H9 (cell line): ENCODE measurements at regions not wholly inside any gene's neighbourhood (a gene's known extent, or its start where the extent isn't known, plus 50 kb on each side); places are given as distances from the start of the nearest gene placed in this dataset.

ENCODE experiments used
- DNase-seq: peaks from one replicate; pipeline ENCODE4 v3.0.0-alpha.2; 2017
- H2AFZ ChIP-seq: one replicate; pipeline ENCODE4 v1.6.1; 2013; ENCODE audit warnings: mild to moderate bottlenecking, low read length, control low read depth, moderate library complexity
- H2AK5ac ChIP-seq: 2 replicates; pipeline ENCODE4 v1.6.1; 2013; ENCODE audit warnings: low read length, control low read depth, mixed read lengths; ENCODE audit not compliant: insufficient read length
- H2BK120ac ChIP-seq: one replicate; pipeline ENCODE4 v1.6.1; 2013; ENCODE audit warnings: low read depth, mild to moderate bottlenecking, low read length, control low read depth, inconsistent platforms; ENCODE audit not compliant: poor library complexity, severe bottlenecking
- H2BK12ac ChIP-seq: 2 replicates; pipeline ENCODE4 v1.6.1; 2013; ENCODE audit warnings: low read length, control low read depth, mixed read lengths, low read depth; ENCODE audit not compliant: insufficient read length
- H2BK15ac ChIP-seq: 2 replicates; pipeline ENCODE4 v1.6.1; 2013; ENCODE audit warnings: low read depth, low read length, control low read depth
- H2BK20ac ChIP-seq: one replicate; pipeline ENCODE4 v1.6.1; 2013; ENCODE audit warnings: low read depth, mild to moderate bottlenecking, low read length, control low read depth, inconsistent platforms; ENCODE audit not compliant: poor library complexity, severe bottlenecking
- H2BK5ac ChIP-seq: 2 replicates; pipeline ENCODE4 v1.6.1; 2013; ENCODE audit warnings: low read length, control low read depth, mixed read lengths; ENCODE audit not compliant: insufficient read length
- H3K14ac ChIP-seq: 2 replicates; pipeline ENCODE4 v1.6.1; 2013; ENCODE audit warnings: low read length, control low read depth; ENCODE audit not compliant: insufficient read depth
- H3K18ac ChIP-seq: 2 replicates; pipeline ENCODE4 v1.6.1; 2013; ENCODE audit warnings: low read depth, mild to moderate bottlenecking, mixed read lengths, low read length, control low read depth; ENCODE audit not compliant: insufficient read length
- H3K23ac ChIP-seq: 2 replicates; pipeline ENCODE4 v1.6.1; 2013; ENCODE audit warnings: low read length, control low read depth, mixed read lengths, low read depth; ENCODE audit not compliant: insufficient read length
- H3K23me2 ChIP-seq: 2 replicates; pipeline ENCODE4 v1.6.1; 2013; ENCODE audit warnings: low read depth, mild to moderate bottlenecking, mixed read lengths, low read length, control low read depth; ENCODE audit not compliant: insufficient read length, poor library complexity, severe bottlenecking
- H3K27ac ChIP-seq: 2 replicates; pipeline ENCODE4 v1.5.1; 2013; ENCODE audit warnings: low read length, control low read depth, mixed read lengths, low read depth; ENCODE audit not compliant: insufficient read length
- H3K27me3 ChIP-seq: 2 replicates; pipeline ENCODE4 v1.6.1; 2013; ENCODE audit warnings: low read length, control low read depth, inconsistent platforms; ENCODE audit not compliant: insufficient read depth
- H3K4ac ChIP-seq: 2 replicates; pipeline ENCODE4 v1.6.1; 2013; ENCODE audit warnings: low read depth, mild to moderate bottlenecking, control low read depth, inconsistent platforms, low read length, moderate library complexity
- H3K4me1 ChIP-seq: 2 replicates; pipeline ENCODE4 v1.6.1; 2013; ENCODE audit warnings: low read length, control low read depth, inconsistent platforms; ENCODE audit not compliant: insufficient read depth
- H3K4me2 ChIP-seq: 2 replicates; pipeline ENCODE4 v1.6.1; 2013; ENCODE audit warnings: low read length, control low read depth, mixed read lengths; ENCODE audit not compliant: insufficient read length, insufficient read depth
- H3K56ac ChIP-seq: 2 replicates; pipeline ENCODE4 v1.6.1; 2013; ENCODE audit warnings: low read depth, mild to moderate bottlenecking, mixed read lengths, low read length, control low read depth; ENCODE audit not compliant: insufficient read length
- H3K79me1 ChIP-seq: 2 replicates; pipeline ENCODE4 v1.6.1; 2013; ENCODE audit warnings: low read depth, mild to moderate bottlenecking, moderate library complexity, low read length, control low read depth, inconsistent platforms; ENCODE audit not compliant: insufficient read depth, poor library complexity, severe bottlenecking
- H3K79me2 ChIP-seq: 2 replicates; pipeline ENCODE4 v1.6.1; 2013; ENCODE audit warnings: low read length, control low read depth, inconsistent platforms; ENCODE audit not compliant: insufficient read depth
- H3K9ac ChIP-seq: 2 replicates; pipeline ENCODE4 v1.6.1; 2013; ENCODE audit warnings: low read length, control low read depth, mixed read lengths; ENCODE audit not compliant: insufficient read length; ENCODE audit errors: extremely low read depth
- H3K9me3 ChIP-seq: one replicate; pipeline ENCODE4 v1.6.1; 2013; ENCODE audit warnings: low read depth, low read length, inconsistent platforms; ENCODE audit not compliant: control insufficient read depth
- H3T11ph ChIP-seq: one replicate; pipeline ENCODE4 v1.6.1; 2013; ENCODE audit warnings: mild to moderate bottlenecking, low read length, control low read depth, inconsistent platforms
- H4K20me1 ChIP-seq: one replicate; pipeline ENCODE4 v1.6.1; 2013; ENCODE audit not compliant: control insufficient read depth, insufficient read length, insufficient read depth
- H4K5ac ChIP-seq: 2 replicates; pipeline ENCODE4 v1.6.1; 2013; ENCODE audit warnings: low read depth, mild to moderate bottlenecking, mixed read lengths, low read length, control low read depth; ENCODE audit not compliant: insufficient read length
- H4K8ac ChIP-seq: replicated peaks from 2 replicates; pipeline ENCODE4 v1.6.1; 2013; ENCODE audit warnings: low read length, control low read depth, mixed read lengths, low read depth; ENCODE audit not compliant: insufficient read length
- H4K91ac ChIP-seq: 2 replicates; pipeline ENCODE4 v1.6.1; 2013; ENCODE audit warnings: low read depth, mild to moderate bottlenecking, moderate library complexity, mixed read lengths, low read length, control low read depth; ENCODE audit not compliant: insufficient read length
- H3K27ac Mint-ChIP-seq, 3 experiments: 2 replicates in 2 of 3; 3 replicates in 1 of 3; pipeline ENCODE4 v1.8.0; 2020 to 2021; ENCODE audit warnings: mixed read lengths in 3 of 3, mild to moderate bottlenecking in 1 of 3, moderate library complexity in 1 of 3
- H3K27me3 Mint-ChIP-seq: 2 replicates; pipeline ENCODE4 v1.8.0; 2021; ENCODE audit warnings: low read depth, mild to moderate bottlenecking, moderate library complexity, mixed read lengths
- H3K36me3 Mint-ChIP-seq, 3 experiments: 2 replicates in 2 of 3; 3 replicates in 1 of 3; pipeline ENCODE4 v1.8.0; 2020 to 2021; ENCODE audit warnings: low read depth in 3 of 3, mixed read lengths in 3 of 3; ENCODE audit not compliant: insufficient read depth in 1 of 3
- H3K4me1 Mint-ChIP-seq, 2 experiments: 2 replicates each; pipeline ENCODE4 v1.8.0; 2020; ENCODE audit warnings: mixed read lengths in 2 of 2
- H3K4me3 Mint-ChIP-seq, 2 experiments: 2 replicates in 1 of 2; 3 replicates in 1 of 2; pipeline ENCODE4 v1.8.0; 2020 to 2021; ENCODE audit warnings: mild to moderate bottlenecking in 2 of 2, mixed read lengths in 2 of 2, moderate library complexity in 1 of 2
- H3K9me3 Mint-ChIP-seq, 2 experiments: 2 replicates in 1 of 2; 3 replicates in 1 of 2; pipeline ENCODE4 v1.8.0; 2020; ENCODE audit warnings: mild to moderate bottlenecking in 2 of 2, mixed read lengths in 2 of 2, moderate library complexity in 1 of 2
- WGBS: extraction: QIAGEN DNeasy Blood & Tissue Kit; methylation state at CpG from one replicate; pipeline ENCODE4 v1.1.7; 2013; ENCODE audit warnings: missing lambda C conversion rate, low lambda C conversion rate, mixed read lengths; ENCODE audit not compliant: insufficient read length; ENCODE audit errors: extremely low coverage; 5-methylcytosine and 5-hydroxymethylcytosine counted together
- TF ChIP-seq, protein P1 (sequence below): fragments of 200-600 bp; sonication (generic); conservative IDR thresholded peaks from 3 replicates; pipeline ENCODE4 v1.8.0; 2021; ENCODE audit warnings: antibody characterized with exemption, mild to moderate bottlenecking

DNA sequence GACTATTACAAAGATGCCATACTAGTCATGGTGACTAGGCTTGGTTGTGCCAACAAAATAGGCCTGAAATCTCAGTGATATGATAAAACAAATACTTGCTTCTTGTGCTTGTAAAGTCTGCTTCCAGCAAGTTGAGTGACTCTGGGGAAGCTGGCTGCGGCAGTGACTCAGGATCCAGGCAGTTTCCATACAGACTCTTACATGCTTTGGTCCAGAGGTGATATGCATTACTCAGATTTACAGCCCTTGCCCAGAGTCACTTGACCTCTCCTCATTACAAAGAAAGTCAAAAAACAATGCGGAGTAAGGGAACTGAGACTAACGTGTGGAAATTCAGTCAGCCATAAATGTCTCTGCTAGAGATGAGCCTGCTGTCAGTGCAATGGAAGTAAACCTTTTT is 387.5 kb downstream of the KCNA4 start:
- Mint-ChIP-seq H3K4me1 (peaks cover 12 to 17% of the 10 kb centered on the region in 2 experiments), H3K36me3 (peaks cover 0 to 4% (median 0%) of the 10 kb centered on the region in 3 experiments; a peak in 2 of 7 replicates), H3K4me3 (no peak overlapping the region), H3K27me3 (no peaks in the 10 kb centered on the region), H3K9me3 (no peaks in the 10 kb centered on the region), H3K27ac (no peak overlapping the region)
- Histone ChIP-seq H2BK120ac (no peak overlapping the region), H3K27me3 (no peaks in the 10 kb centered on the region), H2BK12ac (no peak overlapping the region), H3K27ac (no peak overlapping the region), H2AFZ (no peak overlapping the region), H3K4ac (no peak overlapping the region), H4K5ac (no peak overlapping the region), H3K4me2 (no peak overlapping the region), H3K79me1 (no peaks in the 10 kb centered on the region), H3K23me2 (no peaks in the 10 kb centered on the region), H3K56ac (no peak overlapping the region), H2BK20ac (no peak overlapping the region), H2AK5ac (no peak overlapping the region), H4K20me1 (no peaks in the 10 kb centered on the region), H3K9ac (no peak overlapping the region), H2BK15ac (no peak overlapping the region), H3K9me3 (no peaks in the 10 kb centered on the region), H4K8ac (no peak overlapping the region), H3T11ph (no peak overlapping the region), H3K4me1 (no peaks in the 10 kb centered on the region; the same call in 1 of the 2 replicates), H4K91ac (no peak overlapping the region), H3K14ac (no peak overlapping the region), H3K18ac (no peak overlapping the region), H2BK5ac (no peak overlapping the region), H3K23ac (no peak overlapping the region), H3K79me2 (no peaks in the 10 kb centered on the region)
- TF ChIP-seq, protein P1, sequence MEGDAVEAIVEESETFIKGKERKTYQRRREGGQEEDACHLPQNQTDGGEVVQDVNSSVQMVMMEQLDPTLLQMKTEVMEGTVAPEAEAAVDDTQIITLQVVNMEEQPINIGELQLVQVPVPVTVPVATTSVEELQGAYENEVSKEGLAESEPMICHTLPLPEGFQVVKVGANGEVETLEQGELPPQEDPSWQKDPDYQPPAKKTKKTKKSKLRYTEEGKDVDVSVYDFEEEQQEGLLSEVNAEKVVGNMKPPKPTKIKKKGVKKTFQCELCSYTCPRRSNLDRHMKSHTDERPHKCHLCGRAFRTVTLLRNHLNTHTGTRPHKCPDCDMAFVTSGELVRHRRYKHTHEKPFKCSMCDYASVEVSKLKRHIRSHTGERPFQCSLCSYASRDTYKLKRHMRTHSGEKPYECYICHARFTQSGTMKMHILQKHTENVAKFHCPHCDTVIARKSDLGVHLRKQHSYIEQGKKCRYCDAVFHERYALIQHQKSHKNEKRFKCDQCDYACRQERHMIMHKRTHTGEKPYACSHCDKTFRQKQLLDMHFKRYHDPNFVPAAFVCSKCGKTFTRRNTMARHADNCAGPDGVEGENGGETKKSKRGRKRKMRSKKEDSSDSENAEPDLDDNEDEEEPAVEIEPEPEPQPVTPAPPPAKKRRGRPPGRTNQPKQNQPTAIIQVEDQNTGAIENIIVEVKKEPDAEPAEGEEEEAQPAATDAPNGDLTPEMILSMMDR: no peak
- no peak for DNase-seq
- WGBS: no CpG with 5 or more reads among the region's 3 CpGs
